A673 (cell line): ENCODE measurements at regions not wholly inside any gene's neighbourhood (a gene's known extent, or its start where the extent isn't known, plus 50 kb on each side); places are given as distances from the start of the nearest gene placed in this dataset.
"Not testable (repeated sequence)": the region's sequence is repeated elsewhere in the genome, so short reads cannot be mapped to it uniquely, and the experiment has no call there.

Experiments
- BruUV-seq: library from RNA; stranded (reverse); fragments of 400-500 nt; replicated peaks from 2 replicates; lab custom pipeline; 2021; lab: Mats Ljungman, UMichigan
- CTCF ChIA-PET: fragments of 300-600 bp; sonication (Branson Sonifier 250); formaldehyde crosslinking; loops from one replicate; lab custom pipeline; 2022; ENCODE audit warnings: antibody characterized with exemption; lab: Charles Lee
- POLR2A ChIA-PET: fragments of 300-600 bp; sonication (Branson Sonifier 250); formaldehyde crosslinking; loops from one replicate; lab custom pipeline; 2022; ENCODE audit warnings: antibody characterized with exemption; ENCODE audit not compliant: low non-redundant PET; lab: Charles Lee
- DNase-seq: peaks from one replicate; pipeline ENCODE4 v3.0.0-alpha.2; 2015; ENCODE audit warnings: low spot score
- H3K27ac ChIP-seq: fragments of 200-600 bp; sonication (generic); 2 replicates; pipeline ENCODE4 v1.5.1; 2016; ENCODE audit warnings: mixed run types, low read depth, mild to moderate bottlenecking, mixed read lengths, antibody characterized with exemption, low read length; ENCODE audit not compliant: poor library complexity, severe bottlenecking
- H3K27me3 ChIP-seq: fragments of 200-600 bp; sonication (generic); replicated peaks from 2 replicates; pipeline ENCODE4 v1.6.1; 2017; ENCODE audit warnings: mixed run types, low read depth, mild to moderate bottlenecking, mixed read lengths, antibody characterized with exemption, low read length; ENCODE audit not compliant: insufficient read depth, poor library complexity
- H3K36me3 ChIP-seq: fragments of 200-600 bp; sonication (generic); 2 replicates; pipeline ENCODE4 v1.6.1; 2016; ENCODE audit warnings: mixed run types, mild to moderate bottlenecking, mixed read lengths, antibody characterized with exemption, low read length; ENCODE audit not compliant: insufficient read depth, poor library complexity, severe bottlenecking
- H3K4me1 ChIP-seq: fragments of 200-600 bp; sonication (generic); 2 replicates; pipeline ENCODE4 v1.6.1; 2017; ENCODE audit warnings: mixed run types, mild to moderate bottlenecking, mixed read lengths, antibody characterized with exemption, low read length; ENCODE audit not compliant: insufficient read depth, poor library complexity, severe bottlenecking
- H3K4me3 ChIP-seq: fragments of 200-600 bp; sonication (generic); 2 replicates; pipeline ENCODE4 v1.5.1; 2016; ENCODE audit warnings: low read depth, mixed run types, mild to moderate bottlenecking, mixed read lengths, low read length; ENCODE audit not compliant: poor library complexity, severe bottlenecking
- H3K9me3 ChIP-seq: fragments of 200-600 bp; sonication (generic); 2 replicates; pipeline ENCODE4 v1.6.1; 2016; ENCODE audit warnings: mixed run types, low read depth, mild to moderate bottlenecking, mixed read lengths, antibody characterized with exemption, low read length; ENCODE audit not compliant: poor library complexity, severe bottlenecking
- EZH2 ChIP-seq: fragments of 200-600 bp; sonication (generic); IDR thresholded peaks from 2 replicates; pipeline ENCODE4 v1.6.1; 2017; ENCODE audit warnings: borderline replicate concordance, low read depth, mild to moderate bottlenecking, mixed read lengths, antibody characterized with exemption, low read length; ENCODE audit not compliant: poor library complexity, severe bottlenecking
- intact Hi-C: fragments of 100-400 bp; cut with micrococcal nuclease; formaldehyde crosslinking; loops from one replicate; pipeline ENCODE4 v1.10.0; 2022; ENCODE audit not compliant: unreplicated experiment
- TF ChIP-seq, protein P1 (sequence below): fragments of 300-800, 200-600 bp; sonication (generic); conservative IDR thresholded peaks from 2 replicates; pipeline ENCODE4 v1.5.1; 2017; ENCODE audit warnings: low read depth, mild to moderate bottlenecking, antibody characterized with exemption, low read length, moderate library complexity, mixed read lengths

DNA sequence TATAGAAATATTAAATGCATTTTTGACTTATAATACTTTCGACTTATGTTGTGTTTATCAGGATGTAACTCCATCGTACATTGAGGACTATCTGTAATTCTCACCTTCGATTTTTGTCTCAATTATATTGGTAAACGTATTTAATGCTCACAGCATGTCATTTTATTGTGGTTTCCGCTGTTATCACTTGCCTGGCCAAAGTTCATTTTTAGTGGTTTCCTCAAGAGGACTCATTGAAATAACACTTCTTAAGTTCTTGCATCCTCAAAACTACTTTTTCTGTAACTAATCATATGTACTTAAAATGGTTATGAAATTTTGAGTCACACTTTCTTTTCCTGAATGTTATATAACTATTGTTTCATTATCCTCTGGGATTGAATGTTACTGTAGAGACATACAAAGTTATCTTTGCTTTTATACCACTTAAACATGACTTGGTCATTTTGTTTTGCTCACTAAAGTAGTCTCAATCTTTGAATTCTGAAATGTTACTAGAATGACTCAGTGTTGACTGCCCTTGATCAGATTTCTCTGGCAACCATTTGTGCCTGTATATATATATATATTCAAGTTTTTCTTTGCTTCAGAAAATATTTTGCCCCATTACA, 289.6 kb upstream of the PROX1 start:
- BruUV-seq = no TSS peak
- ChIA-PET CTCF (no interaction called here), POLR2A (no interaction called here)
- intact Hi-C loops = no loop called here
- Histone ChIP-seq H3K4me3 (no peak overlapping the region), H3K9me3 (no peaks in the 10 kb centered on the region), H3K36me3 (no peaks in the 10 kb centered on the region), H3K27me3 (no peaks in the 10 kb centered on the region), H3K27ac (no peak overlapping the region), H3K4me1 (no peaks in the 10 kb centered on the region)
- DNase-seq = no peak
- TF ChIP-seq EZH2 = no peak
- TF ChIP-seq, protein P1, sequence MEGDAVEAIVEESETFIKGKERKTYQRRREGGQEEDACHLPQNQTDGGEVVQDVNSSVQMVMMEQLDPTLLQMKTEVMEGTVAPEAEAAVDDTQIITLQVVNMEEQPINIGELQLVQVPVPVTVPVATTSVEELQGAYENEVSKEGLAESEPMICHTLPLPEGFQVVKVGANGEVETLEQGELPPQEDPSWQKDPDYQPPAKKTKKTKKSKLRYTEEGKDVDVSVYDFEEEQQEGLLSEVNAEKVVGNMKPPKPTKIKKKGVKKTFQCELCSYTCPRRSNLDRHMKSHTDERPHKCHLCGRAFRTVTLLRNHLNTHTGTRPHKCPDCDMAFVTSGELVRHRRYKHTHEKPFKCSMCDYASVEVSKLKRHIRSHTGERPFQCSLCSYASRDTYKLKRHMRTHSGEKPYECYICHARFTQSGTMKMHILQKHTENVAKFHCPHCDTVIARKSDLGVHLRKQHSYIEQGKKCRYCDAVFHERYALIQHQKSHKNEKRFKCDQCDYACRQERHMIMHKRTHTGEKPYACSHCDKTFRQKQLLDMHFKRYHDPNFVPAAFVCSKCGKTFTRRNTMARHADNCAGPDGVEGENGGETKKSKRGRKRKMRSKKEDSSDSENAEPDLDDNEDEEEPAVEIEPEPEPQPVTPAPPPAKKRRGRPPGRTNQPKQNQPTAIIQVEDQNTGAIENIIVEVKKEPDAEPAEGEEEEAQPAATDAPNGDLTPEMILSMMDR = no peak

DNA sequence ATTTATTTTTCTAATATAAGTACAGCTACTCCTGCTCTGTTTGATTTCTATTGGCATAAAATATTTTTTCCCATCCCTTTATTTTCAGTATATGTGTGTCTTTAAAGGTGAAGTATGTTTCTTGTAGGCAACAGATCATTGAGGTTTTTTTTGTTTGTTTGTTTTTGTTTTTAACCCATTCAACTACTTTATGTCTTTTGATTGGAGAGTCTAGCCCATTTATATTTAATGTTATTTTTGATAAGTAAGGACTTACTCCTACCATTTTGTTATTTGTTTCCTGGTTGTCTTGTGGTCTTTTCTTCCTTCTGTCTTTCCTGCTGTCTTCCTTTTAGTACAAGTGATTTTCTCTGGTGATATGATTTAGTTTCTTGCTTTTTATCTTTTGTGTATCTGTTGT, 285.1 kb upstream of the PROX1 start:
- BruUV-seq = no TSS peak
- intact Hi-C loops = no loop called here
- DNase-seq = no peak
- Histone ChIP-seq H3K27ac (no peak overlapping the region), H3K27me3 (no peaks in the 10 kb centered on the region), H3K9me3 (no peaks in the 10 kb centered on the region), H3K4me3 (no peak overlapping the region), H3K36me3 (no peaks in the 10 kb centered on the region), H3K4me1 (no peaks in the 10 kb centered on the region)
- POLR2A ChIA-PET = no interaction called here
- TF ChIP-seq, protein P1 = no peak
- no peak for TF ChIP-seq EZH2
- CTCF ChIA-PET = no interaction called here

DNA sequence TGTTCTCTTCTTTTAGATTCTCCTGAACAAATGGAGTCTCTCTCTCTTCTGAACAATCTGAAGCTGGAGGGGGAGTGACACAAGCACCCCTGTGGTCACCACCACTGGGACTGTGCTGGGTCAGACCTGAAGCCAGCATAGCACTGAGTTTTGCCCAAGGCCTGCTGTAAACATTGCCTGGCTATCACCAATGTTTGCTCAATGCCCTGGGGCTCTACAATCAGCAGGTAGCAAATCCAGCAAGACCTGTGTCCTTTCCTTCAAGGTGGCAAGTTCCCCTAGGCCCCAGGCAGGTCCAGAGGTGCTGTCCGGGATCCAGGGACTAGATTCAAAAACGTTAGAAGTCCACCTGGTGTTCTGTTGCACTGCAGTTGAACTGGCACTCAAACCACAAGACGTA, 282.8 kb upstream of the PROX1 start:
- Histone ChIP-seq H3K4me3 (no peak overlapping the region), H3K36me3 (no peaks in the 10 kb centered on the region), H3K27ac (no peak overlapping the region), H3K4me1 (no peaks in the 10 kb centered on the region), H3K9me3 (no peaks in the 10 kb centered on the region), H3K27me3 (no peaks in the 10 kb centered on the region)
- no peak for DNase-seq
- TF ChIP-seq, protein P1 = no peak
- no peak for TF ChIP-seq EZH2
- CTCF ChIA-PET = no interaction called here
- POLR2A ChIA-PET = no interaction called here
- intact Hi-C loops = no loop called here
- no TSS peak for BruUV-seq

DNA sequence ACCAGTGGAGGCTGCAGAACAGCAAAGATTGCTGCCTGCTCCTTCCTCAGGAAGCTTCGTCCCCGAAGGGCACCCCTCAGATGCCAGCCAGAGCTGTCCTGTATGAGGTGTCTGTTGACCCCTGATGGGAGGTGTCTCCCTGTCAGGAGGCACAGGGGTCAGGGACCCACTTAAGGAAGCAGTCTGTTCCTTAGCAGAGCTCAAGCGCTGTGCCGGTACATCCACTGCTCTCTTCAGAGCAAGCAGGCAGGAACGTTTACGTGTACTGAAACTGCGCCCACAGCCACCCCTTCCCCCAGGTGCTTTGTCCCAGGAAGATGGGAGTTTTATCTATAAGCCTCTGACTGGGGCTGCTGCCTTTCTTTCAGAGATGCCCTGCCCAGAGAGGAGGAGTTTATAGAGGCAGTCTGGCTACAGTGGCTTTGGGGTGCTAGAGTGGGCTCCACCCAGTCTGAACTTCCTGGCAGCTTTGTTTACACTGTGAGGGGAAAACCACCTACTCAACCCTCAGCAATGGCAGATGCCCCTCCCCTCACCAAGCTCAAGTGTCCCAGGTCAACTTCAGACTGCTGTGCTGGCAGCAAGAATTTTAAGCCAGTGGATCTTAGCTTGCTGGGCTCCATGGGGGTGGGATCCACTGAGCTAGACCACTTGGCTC, 275.8 kb upstream of the PROX1 start:
- intact Hi-C loops, H3K27ac ChIP-seq, BruUV-seq, DNase-seq, CTCF ChIA-PET, POLR2A ChIA-PET, H3K9me3 ChIP-seq, H3K36me3 ChIP-seq, H3K4me1 ChIP-seq, H3K4me3 ChIP-seq: not testable (repeated sequence)
- H3K27me3 ChIP-seq = peaks cover 12% of the 10 kb centered on the region
